HCT116 (cell line): ENCODE measurements at regions not wholly inside any gene's neighbourhood (a gene's known extent, or its start where the extent isn't known, plus 50 kb on each side); places are given as distances from the start of the nearest gene placed in this dataset.
"Not testable (repeated sequence)": the region's sequence is repeated elsewhere in the genome, so short reads cannot be mapped to it uniquely, and the experiment has no call there.

Experiments
- ATAC-seq: fragments of 200-7000 bp; cut with Tn5 transposase; 2 replicates; pipeline ENCODE4 v1.9.1; 2020; ENCODE audit warnings: mild to moderate bottlenecking, moderate library complexity
- BruUV-seq: library from RNA; stranded (reverse); fragments of 400-500 nt; replicated peaks from 2 replicates; lab custom pipeline; 2021; lab: Mats Ljungman, UMichigan
- CTCF ChIA-PET: fragments of 300-600 bp; sonication (Branson Sonifier 250); formaldehyde crosslinking; loops from one replicate; lab custom pipeline; 2021; ENCODE audit warnings: antibody characterized with exemption; lab: Charles Lee
- POLR2A ChIA-PET: fragments of 300-600, 350-600 bp; sonication (Branson Sonifier 250); formaldehyde crosslinking; loops from one replicate; lab custom pipeline; 2021; ENCODE audit warnings: antibody characterized with exemption; lab: Charles Lee
- RAD21 ChIA-PET, 2 experiments: fragments of 300-600 bp; sonication (Branson Sonifier 250); formaldehyde crosslinking; loops; one replicate each; lab custom pipeline; 2023; ENCODE audit warnings: low total read pairs in 2 of 2; ENCODE audit not compliant: uncharacterized antibody in 2 of 2, unreplicated experiment in 2 of 2, low non-redundant PET in 1 of 2; lab: Charles Lee
- DNase-seq: peaks from one replicate; pipeline ENCODE4 v3.0.0-alpha.2; 2010; ENCODE audit warnings: low read depth, low spot score
- H2AFZ ChIP-seq: fragments of 200-600 bp; shearing (Covaris generic), sonication (generic); 2 replicates; pipeline ENCODE4 v1.6.1; 2017; ENCODE audit warnings: low read depth, mixed run types, mixed read lengths, antibody characterized with exemption, low read length; ENCODE audit not compliant: poor library complexity, severe bottlenecking
- H3K27ac ChIP-seq: 2 replicates; pipeline ENCODE4 v1.5.1; 2012; ENCODE audit warnings: low read depth, low read length
- H3K27me3 ChIP-seq: fragments of 200-600 bp; sonication (generic); 2 replicates; pipeline ENCODE4 v1.6.1; 2016; ENCODE audit warnings: mixed run types, low read length, mixed read lengths; ENCODE audit not compliant: insufficient read depth
- H3K36me3 ChIP-seq, 2 experiments: fragments of 200-500 bp in 1 of 2; fragments of 200-600 bp in 1 of 2; sonication (Bioruptor generic) in 1 of 2; sonication (generic) in 1 of 2; 2 replicates each; pipeline versions ENCODE4 v1.5.1 to v1.6.1; 2014 to 2016; ENCODE audit warnings: low read length in 2 of 2, inconsistent platforms in 1 of 2, mixed read lengths in 1 of 2, mixed run types in 1 of 2; ENCODE audit not compliant: insufficient read depth in 2 of 2, control insufficient read depth in 1 of 2
- H3K4me1 ChIP-seq, 2 experiments: fragments of 200-600 bp in 1 of 2; sonication (generic) in 1 of 2; 2 replicates each; pipeline versions ENCODE4 v1.5.1 to v1.6.1; 2012 to 2017; ENCODE audit warnings: low read length in 2 of 2, inconsistent platforms in 1 of 2, mild to moderate bottlenecking in 1 of 2, mixed read lengths in 1 of 2, mixed run types in 1 of 2, moderate library complexity in 1 of 2; ENCODE audit not compliant: insufficient read depth in 2 of 2, control insufficient read depth in 1 of 2
- H3K4me2 ChIP-seq: fragments of 200-600 bp; sonication (generic); 2 replicates; pipeline ENCODE4 v1.6.1; 2017; ENCODE audit warnings: mixed run types, low read length, mixed read lengths
- H3K4me3 ChIP-seq, 2 experiments: fragments of 200-600 bp in 1 of 2; sonication (generic) in 1 of 2; replicated peaks in 1 of 2; 2 replicates each; pipeline ENCODE4 v1.5.1; 2011 to 2016; ENCODE audit warnings: low read length in 2 of 2, control low read depth in 1 of 2, low read depth in 1 of 2, mild to moderate bottlenecking in 1 of 2, mixed read lengths in 1 of 2, mixed run types in 1 of 2
- H3K79me2 ChIP-seq: fragments of 200-600 bp; sonication (generic); 2 replicates; pipeline ENCODE4 v1.6.1; 2017; ENCODE audit warnings: mild to moderate bottlenecking, mixed run types, low read length, moderate library complexity, mixed read lengths; ENCODE audit not compliant: insufficient read depth
- H3K9ac ChIP-seq: fragments of 200-600 bp; sonication (generic); 2 replicates; pipeline ENCODE4 v1.6.1; 2016; ENCODE audit warnings: low read length, mixed read lengths
- H3K9me2 ChIP-seq: fragments of 200-600 bp; sonication (generic), shearing (Covaris generic); 2 replicates; pipeline ENCODE4 v1.6.1; 2017; ENCODE audit warnings: mixed run types, mild to moderate bottlenecking, moderate library complexity; ENCODE audit not compliant: insufficient read depth
- H3K9me3 ChIP-seq, 2 experiments: fragments of 200-500 bp in 1 of 2; fragments of 200-600 bp in 1 of 2; sonication (Bioruptor generic) in 1 of 2; sonication (generic) in 1 of 2; 2 replicates each; pipeline ENCODE4 v1.6.1; 2014 to 2017; ENCODE audit warnings: low read length in 2 of 2, mixed read lengths in 2 of 2, inconsistent platforms in 1 of 2, low read depth in 1 of 2, mild to moderate bottlenecking in 1 of 2, mixed run types in 1 of 2, moderate library complexity in 1 of 2; ENCODE audit not compliant: control insufficient read depth in 1 of 2, insufficient read depth in 1 of 2
- H4K20me1 ChIP-seq: fragments of 200-600 bp; sonication (generic), shearing (Covaris generic); 2 replicates; pipeline ENCODE4 v1.6.1; 2017; ENCODE audit warnings: mixed run types, mild to moderate bottlenecking, moderate library complexity; ENCODE audit not compliant: insufficient read depth
- CBX3 ChIP-seq: IDR thresholded peaks from 2 replicates; pipeline ENCODE4 v1.6.1; 2012; ENCODE audit warnings: low read depth
- EZH2 ChIP-seq: fragments of 200-600 bp; sonication (generic); IDR thresholded peaks from 2 replicates; pipeline ENCODE4 v1.6.1; 2017; ENCODE audit warnings: antibody characterized with exemption, mixed run types
- EZH2phosphoT487 ChIP-seq: fragments of 200-600 bp; IDR thresholded peaks from 2 replicates; pipeline ENCODE4 v1.6.1; 2018; ENCODE audit warnings: antibody characterized with exemption, borderline replicate concordance
- POLR2A ChIP-seq: IDR thresholded peaks from 2 replicates; pipeline ENCODE4 v1.7.0; 2011; ENCODE audit warnings: borderline replicate concordance; ENCODE audit not compliant: insufficient read depth, insufficient read length; ENCODE audit errors: extremely low read depth
- POLR2AphosphoS5 ChIP-seq: IDR thresholded peaks from 2 replicates; pipeline ENCODE4 v1.6.1; 2011; ENCODE audit warnings: mild to moderate bottlenecking, low read depth, low read length, moderate library complexity
- RAD21 ChIP-seq: IDR thresholded peaks from 2 replicates; pipeline ENCODE4 v1.6.1; 2012; ENCODE audit warnings: low read depth, mild to moderate bottlenecking
- REST ChIP-seq: IDR thresholded peaks from 2 replicates; pipeline ENCODE4 v1.6.1; 2012; ENCODE audit warnings: low read depth
- SIN3A ChIP-seq: IDR thresholded peaks from 2 replicates; pipeline ENCODE4 v1.6.1; 2012; ENCODE audit warnings: low read depth
- ZBTB33 ChIP-seq: IDR thresholded peaks from 2 replicates; pipeline ENCODE4 v1.6.1; 2011; ENCODE audit warnings: mild to moderate bottlenecking, low read length, moderate library complexity; ENCODE audit not compliant: insufficient replicate concordance; ENCODE audit errors: extremely low read depth
- ZFX ChIP-seq: fragments of 450-650 bp; IDR thresholded peaks from 2 replicates; pipeline ENCODE4 v1.6.1; 2017
- intact Hi-C: fragments of 100-400 bp; cut with micrococcal nuclease; formaldehyde crosslinking; loops from 2 replicates; pipeline ENCODE4 v1.10.0; 2022

- H3K27ac ChIP-seq: no peak overlapping the region
- ChIA-PET POLR2A (no interaction called here), CTCF (no interaction called here), RAD21 (no interaction called here)
- ATAC-seq: no peak
- H2AFZ ChIP-seq: no peak overlapping the region
- H3K27me3 ChIP-seq: no peaks in the 10 kb centered on the region
- no peaks in the 10 kb centered on the region for H3K79me2 ChIP-seq
- no peaks in the 10 kb centered on the region for H3K4me1 ChIP-seq
- H3K36me3 ChIP-seq: no peaks in the 10 kb centered on the region
- TF ChIP-seq ZFX: no peak
- no peak for TF ChIP-seq ZBTB33
- no peak for TF ChIP-seq POLR2A
- TF ChIP-seq EZH2: no peak
- no peak for TF ChIP-seq POLR2AphosphoS5
- TF ChIP-seq CBX3: no peak
- TF ChIP-seq EZH2phosphoT487: no peak
- TF ChIP-seq SIN3A: no peak
- no peak for TF ChIP-seq REST
- TF ChIP-seq RAD21: no peak
- TF ChIP-seq, all 23 proteins: peak for 0
- Histone ChIP-seq H3K4me2 (no peak overlapping the region), H3K9ac (no peak overlapping the region), H3K9me3 (peaks cover 0 to 5% of the 10 kb centered on the region in 2 experiments; a peak in 1 of 4 replicates), H4K20me1 (no peaks in the 10 kb centered on the region), H3K9me2 (no peaks in the 10 kb centered on the region), H3K4me3 (no peak overlapping the region)
- DNase-seq: no peak
- intact Hi-C loops: no loop called here
- no TSS peak for BruUV-seq
Measured at GRCh38 chr3:75863878-75864277, 78.5 kb upstream of the ZNF717 start.

GRCh38 chr3:75883719-75884118 lies 98.4 kb upstream of the ZNF717 start:
- H2AFZ ChIP-seq, H3K4me3 ChIP-seq, H3K79me2 ChIP-seq, H3K4me2 ChIP-seq, H3K27me3 ChIP-seq, POLR2A ChIA-PET, H3K4me1 ChIP-seq, H3K27ac ChIP-seq, ATAC-seq, CTCF ChIA-PET, H4K20me1 ChIP-seq, BruUV-seq, H3K9ac ChIP-seq, intact Hi-C loops, H3K36me3 ChIP-seq, RAD21 ChIA-PET, H3K9me2 ChIP-seq, DNase-seq, H3K9me3 ChIP-seq: not testable (repeated sequence)
